CD4-positive, CD25-positive, alpha-beta regulatory T cell (primary cell): ENCODE measurements at regions not wholly inside any gene's neighbourhood (a gene's known extent, or its start where the extent isn't known, plus 50 kb on each side); places are given as distances from the start of the nearest gene placed in this dataset.

ENCODE experiments used
- ATAC-seq, 2 donors: fragments of 150-1000 bp; cut with Tn5 transposase; one replicate each; pipeline ENCODE4 v1.10.0; 2021; ENCODE audit warnings: low read depth in 2 of 2, moderate number of reproducible peaks in 2 of 2, moderate library complexity in 1 of 2
- DNase-seq, 3 donors: peaks; one replicate each; pipeline versions ENCODE4 v3.0.0 to v3.0.0-alpha.2; 2012 to 2022; ENCODE audit warnings: mixed read lengths in 1 of 3
- H3K27ac ChIP-seq: one replicate; pipeline ENCODE4 v1.7.0; 2013; ENCODE audit warnings: mild to moderate bottlenecking, low read length; ENCODE audit not compliant: insufficient read depth, poor library complexity, severe bottlenecking
- H3K27me3 ChIP-seq: one replicate; pipeline ENCODE4 v1.7.0; 2013; ENCODE audit warnings: low read length; ENCODE audit not compliant: control insufficient read depth, insufficient read depth
- H3K36me3 ChIP-seq: one replicate; pipeline ENCODE4 v1.7.0; 2013; ENCODE audit warnings: mild to moderate bottlenecking, low read length, moderate library complexity; ENCODE audit not compliant: control insufficient read depth, insufficient read depth
- H3K4me1 ChIP-seq: 2 replicates; pipeline ENCODE4 v1.7.0; 2013; ENCODE audit warnings: mild to moderate bottlenecking, low read length; ENCODE audit not compliant: insufficient read depth, control insufficient read depth, poor library complexity, severe bottlenecking
- H3K4me3 ChIP-seq: one replicate; pipeline ENCODE4 v1.7.0; 2013; ENCODE audit warnings: low read depth, mild to moderate bottlenecking, low read length, moderate library complexity
- H3K9me3 ChIP-seq, 2 experiments: 1 replicate in 1 of 2; 2 replicates in 1 of 2; pipeline ENCODE4 v1.7.0; 2013; ENCODE audit warnings: low read length in 2 of 2, mild to moderate bottlenecking in 1 of 2, moderate library complexity in 1 of 2; ENCODE audit not compliant: control insufficient read depth in 2 of 2
- H3K27ac Mint-ChIP-seq, 3 donors: one replicate each; pipeline ENCODE4 v1.8.0; 2020 to 2022; ENCODE audit warnings: mild to moderate bottlenecking in 3 of 3, mixed read lengths in 3 of 3, moderate library complexity in 2 of 3
- H3K27me3 Mint-ChIP-seq: one replicate; pipeline ENCODE4 v1.8.0; 2022; ENCODE audit warnings: mild to moderate bottlenecking, mixed read lengths
- H3K36me3 Mint-ChIP-seq: one replicate; pipeline ENCODE4 v1.8.0; 2020; ENCODE audit warnings: mixed read lengths
- H3K4me1 Mint-ChIP-seq, 4 donors: one replicate each; pipeline ENCODE4 v1.8.0; 2020 to 2022; ENCODE audit warnings: mixed read lengths in 4 of 4, mild to moderate bottlenecking in 1 of 4
- H3K4me3 Mint-ChIP-seq, 4 donors: one replicate each; pipeline ENCODE4 v1.8.0; 2020 to 2022; ENCODE audit warnings: mild to moderate bottlenecking in 4 of 4, mixed read lengths in 4 of 4, moderate library complexity in 3 of 4
- H3K9me3 Mint-ChIP-seq, 7 donors: one replicate each; pipeline ENCODE4 v1.8.0; 2020 to 2022; ENCODE audit warnings: mixed read lengths in 7 of 7, mild to moderate bottlenecking in 3 of 7, moderate library complexity in 2 of 7

- Histone ChIP-seq H3K27me3 (no peaks in the 10 kb centered on the region), H3K4me1 (no peaks in the 10 kb centered on the region), H3K4me3 (no peak overlapping the region), H3K27ac (no peak overlapping the region), H3K36me3 (no peaks in the 10 kb centered on the region), H3K9me3 (no peaks in the 10 kb centered on the region)
- no peaks in the 10 kb centered on the region for H3K4me1 Mint-ChIP-seq
- peaks cover 0 to 2% (median 0%) of the 10 kb centered on the region in 7 donors for H3K9me3 Mint-ChIP-seq
- no peaks in the 10 kb centered on the region for H3K27me3 Mint-ChIP-seq
- H3K27ac Mint-ChIP-seq: no peak overlapping the region
- H3K4me3 Mint-ChIP-seq: no peak overlapping the region
- DNase-seq: no peak
- no peak for ATAC-seq
- H3K36me3 Mint-ChIP-seq: no peaks in the 10 kb centered on the region
These were observed 598.2 kb upstream of the NECTIN3 start for GRCh38 chr3:110473405-110473804.

GRCh38 chr3:110474397-110474796, 597.2 kb upstream of the NECTIN3 start:
- Histone ChIP-seq H3K9me3 (no peaks in the 10 kb centered on the region), H3K27ac (no peak overlapping the region), H3K4me3 (no peak overlapping the region), H3K27me3 (no peaks in the 10 kb centered on the region), H3K36me3 (no peaks in the 10 kb centered on the region), H3K4me1 (no peaks in the 10 kb centered on the region)
- Mint-ChIP-seq H3K27me3 (no peaks in the 10 kb centered on the region), H3K4me1 (no peaks in the 10 kb centered on the region), H3K4me3 (no peak overlapping the region), H3K27ac (no peak overlapping the region), H3K36me3 (no peaks in the 10 kb centered on the region), H3K9me3 (peaks cover 0 to 2% (median 0%) of the 10 kb centered on the region in 7 donors)
- ATAC-seq (no peak), DNase-seq (no peak)

DNA sequence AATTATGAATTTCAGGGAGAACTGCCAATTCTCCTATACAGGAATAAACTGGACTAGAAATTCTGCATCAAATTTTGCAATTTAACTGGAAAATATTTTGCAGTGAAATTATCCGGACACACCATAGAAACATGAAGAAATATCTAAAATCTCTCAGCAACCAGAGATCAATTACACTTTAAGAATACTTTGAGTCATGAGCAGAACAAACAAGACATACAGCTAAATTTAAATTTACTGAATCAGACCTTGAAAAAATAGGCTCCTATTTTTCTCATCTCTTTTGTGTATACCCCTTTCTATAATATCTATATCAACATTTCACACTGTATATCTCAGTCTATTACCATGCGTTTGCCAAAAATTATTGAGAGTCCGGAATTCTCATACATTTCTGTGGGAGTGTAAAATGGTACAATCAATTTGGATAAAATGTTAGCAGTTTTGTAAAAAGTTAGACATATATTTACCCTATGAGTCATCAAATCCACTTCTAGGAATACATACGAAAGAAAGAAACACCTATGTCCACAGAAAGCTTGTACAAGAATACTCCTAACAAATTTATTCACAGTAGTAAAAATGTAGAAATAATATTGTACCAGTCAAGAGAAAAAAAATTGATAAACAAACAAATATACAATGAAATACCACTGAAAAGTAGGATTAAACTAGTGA, 593.1 kb upstream of the NECTIN3 start:
- no peak for ATAC-seq
- no peak for DNase-seq
- Mint-ChIP-seq H3K4me3 (no peak overlapping the region), H3K9me3 (peaks cover 0 to 7% (median 0%) of the 10 kb centered on the region in 7 donors), H3K36me3 (no peaks in the 10 kb centered on the region), H3K27ac (no peak overlapping the region), H3K4me1 (no peaks in the 10 kb centered on the region), H3K27me3 (peaks cover 1% of the 10 kb centered on the region)
- H3K4me3 ChIP-seq: no peak overlapping the region
- H3K27ac ChIP-seq: no peak overlapping the region
- H3K27me3 ChIP-seq: no peaks in the 10 kb centered on the region
- H3K4me1 ChIP-seq: no peaks in the 10 kb centered on the region
- no peaks in the 10 kb centered on the region for H3K9me3 ChIP-seq
- no peaks in the 10 kb centered on the region for H3K36me3 ChIP-seq

DNA sequence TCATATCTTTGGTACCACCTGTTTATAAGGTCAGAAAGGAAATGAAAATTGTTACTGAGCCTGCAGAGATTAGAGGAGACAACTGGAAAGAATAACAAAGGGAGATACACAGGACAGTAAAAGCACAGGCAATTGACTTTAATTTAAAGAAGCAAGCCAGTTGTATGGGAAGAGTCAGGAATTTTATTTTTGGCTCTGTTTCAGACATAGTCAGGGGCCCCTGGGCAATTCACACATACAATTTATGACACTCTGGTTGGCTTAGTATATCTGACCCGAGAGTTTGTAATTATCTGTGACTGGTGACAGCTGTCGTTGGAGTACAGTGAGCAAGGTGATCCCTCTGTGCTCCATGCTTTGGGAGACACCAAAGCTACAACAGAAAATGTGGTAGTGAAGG, 591.9 kb upstream of the NECTIN3 start:
- Mint-ChIP-seq H3K27me3 (peaks cover 4% of the 10 kb centered on the region), H3K36me3 (no peaks in the 10 kb centered on the region), H3K9me3 (peaks cover 0 to 7% (median 2%) of the 10 kb centered on the region in 7 donors), H3K27ac (no peak overlapping the region), H3K4me3 (no peak overlapping the region), H3K4me1 (no peaks in the 10 kb centered on the region)
- no peak for ATAC-seq
- no peak overlapping the region for H3K4me3 ChIP-seq
- DNase-seq: no peak
- no peaks in the 10 kb centered on the region for H3K4me1 ChIP-seq
- H3K27me3 ChIP-seq: no peaks in the 10 kb centered on the region
- no peaks in the 10 kb centered on the region for H3K36me3 ChIP-seq
- no peaks in the 10 kb centered on the region for H3K9me3 ChIP-seq
- no peak overlapping the region for H3K27ac ChIP-seq

DNA sequence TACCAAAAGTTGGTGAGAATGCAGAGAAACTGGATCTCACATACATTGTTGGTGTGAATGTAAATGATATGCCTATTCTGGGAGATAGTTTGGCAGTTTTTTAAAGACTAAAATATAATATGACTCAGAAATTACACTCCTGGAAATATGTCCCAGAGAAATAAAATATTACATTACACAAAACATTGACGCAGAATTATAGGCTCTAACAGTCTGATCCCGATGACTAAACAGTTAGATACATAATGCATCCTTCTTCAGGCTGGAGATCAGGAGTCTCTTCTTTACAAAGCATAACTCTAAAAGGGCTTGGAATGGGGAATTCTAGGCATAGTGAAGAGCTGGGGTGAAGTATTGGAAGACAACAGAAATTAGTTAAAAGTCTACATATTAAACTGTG, 586.2 kb upstream of the NECTIN3 start:
- Mint-ChIP-seq H3K27ac (no peak overlapping the region), H3K9me3 (peaks cover 1 to 27% (median 8%) of the 10 kb centered on the region in 7 donors), H3K4me1 (no peaks in the 10 kb centered on the region), H3K36me3 (no peaks in the 10 kb centered on the region), H3K4me3 (no peak overlapping the region), H3K27me3 (peaks cover 4% of the 10 kb centered on the region)
- Histone ChIP-seq H3K9me3 (peaks cover 3 to 6% of the 10 kb centered on the region in 2 experiments), H3K27me3 (no peaks in the 10 kb centered on the region), H3K4me3 (no peak overlapping the region), H3K4me1 (no peaks in the 10 kb centered on the region), H3K36me3 (no peaks in the 10 kb centered on the region), H3K27ac (no peak overlapping the region)
- no peak for ATAC-seq
- no peak for DNase-seq

DNA sequence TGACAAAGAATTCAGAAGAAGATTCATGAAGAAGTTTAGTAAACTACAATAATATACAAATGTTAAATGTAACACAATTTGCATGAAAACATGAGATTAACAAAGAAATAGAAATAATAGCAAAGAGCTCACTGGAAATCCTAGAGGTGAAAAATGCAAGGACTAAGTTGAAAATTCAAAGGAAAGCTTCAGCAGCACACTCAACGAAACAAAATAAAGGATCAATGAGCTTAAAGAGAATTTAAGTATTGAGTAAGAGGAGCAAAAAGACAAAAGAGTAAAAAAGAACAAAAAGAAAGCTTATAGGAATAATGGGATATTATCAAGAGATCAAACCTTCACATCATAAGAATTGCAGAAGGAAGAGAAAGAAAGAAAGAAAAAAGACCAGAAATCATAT, 583.8 kb upstream of the NECTIN3 start:
- ATAC-seq: no peak
- peaks cover 2 to 27% (median 8%) of the 10 kb centered on the region in 7 donors for H3K9me3 Mint-ChIP-seq
- Histone ChIP-seq H3K4me3 (no peak overlapping the region), H3K9me3 (peaks cover 3 to 6% of the 10 kb centered on the region in 2 experiments), H3K27me3 (no peaks in the 10 kb centered on the region), H3K4me1 (no peaks in the 10 kb centered on the region), H3K36me3 (no peaks in the 10 kb centered on the region), H3K27ac (no peak overlapping the region)
- H3K4me1 Mint-ChIP-seq: no peaks in the 10 kb centered on the region
- no peak overlapping the region for H3K4me3 Mint-ChIP-seq
- no peaks in the 10 kb centered on the region for H3K36me3 Mint-ChIP-seq
- no peak overlapping the region for H3K27ac Mint-ChIP-seq
- no peak for DNase-seq
- peaks cover 4% of the 10 kb centered on the region for H3K27me3 Mint-ChIP-seq

DNA sequence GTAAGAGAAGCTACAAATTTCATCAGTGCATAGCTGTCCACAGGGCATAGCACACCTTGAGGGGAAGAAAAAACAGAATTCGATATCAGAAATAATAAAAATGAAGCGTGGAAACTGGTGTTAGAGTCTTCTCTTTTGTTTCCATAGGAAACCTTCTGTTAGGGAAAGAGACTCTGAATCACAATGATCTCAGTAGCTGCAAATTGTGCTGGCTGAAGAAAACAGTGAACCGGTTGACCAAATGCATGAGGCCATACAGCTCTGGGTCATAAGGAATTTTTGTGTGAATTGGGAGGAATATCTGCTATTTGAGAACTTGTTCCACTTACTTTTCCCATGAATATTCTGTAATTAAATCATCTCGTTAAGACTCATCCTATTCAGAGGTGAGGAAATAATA, 580.2 kb upstream of the NECTIN3 start:
- no peak overlapping the region for H3K4me3 Mint-ChIP-seq
- Histone ChIP-seq H3K4me1 (no peaks in the 10 kb centered on the region), H3K27me3 (no peaks in the 10 kb centered on the region), H3K9me3 (peaks cover 3 to 6% of the 10 kb centered on the region in 2 experiments), H3K4me3 (no peak overlapping the region), H3K27ac (no peak overlapping the region), H3K36me3 (no peaks in the 10 kb centered on the region)
- DNase-seq (no peak), ATAC-seq (no peak)
- peaks cover 2 to 20% (median 7%) of the 10 kb centered on the region in 7 donors for H3K9me3 Mint-ChIP-seq
- no peaks in the 10 kb centered on the region for H3K27me3 Mint-ChIP-seq
- no peak overlapping the region for H3K27ac Mint-ChIP-seq
- H3K36me3 Mint-ChIP-seq: no peaks in the 10 kb centered on the region
- no peaks in the 10 kb centered on the region for H3K4me1 Mint-ChIP-seq

DNA sequence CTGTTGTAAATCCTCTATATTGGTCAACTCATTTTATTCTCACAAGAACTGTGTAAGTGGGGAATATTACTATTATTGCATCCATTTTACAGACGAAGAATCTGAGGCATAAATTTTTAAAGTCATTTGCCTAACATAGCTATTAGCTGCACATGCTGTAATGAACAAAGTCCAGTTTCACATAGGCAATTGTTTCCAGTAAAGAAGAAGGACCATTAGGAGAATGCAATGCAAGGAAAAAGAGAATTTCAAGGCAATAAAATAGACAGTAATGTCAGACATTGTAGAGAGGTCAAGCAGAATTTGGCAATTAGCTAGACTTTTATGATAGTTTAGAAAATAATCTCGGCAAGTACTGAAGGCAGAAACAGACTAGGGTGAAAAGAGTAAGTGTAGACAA, 578.7 kb upstream of the NECTIN3 start:
- Mint-ChIP-seq H3K4me1 (no peaks in the 10 kb centered on the region), H3K9me3 (peaks cover 1 to 15% (median 3%) of the 10 kb centered on the region in 7 donors), H3K27me3 (no peaks in the 10 kb centered on the region), H3K36me3 (no peaks in the 10 kb centered on the region), H3K27ac (peak overlapping the region in 1 of 3 donors; percentile 33), H3K4me3 (no peak overlapping the region)
- Histone ChIP-seq H3K4me1 (no peaks in the 10 kb centered on the region), H3K4me3 (no peak overlapping the region), H3K27me3 (no peaks in the 10 kb centered on the region), H3K27ac (no peak overlapping the region), H3K36me3 (no peaks in the 10 kb centered on the region), H3K9me3 (peaks cover 0 to 2% of the 10 kb centered on the region in 2 experiments)
- ATAC-seq (no peak), DNase-seq (no peak)
